Midbrain (tissue), 1 donor: ENCODE measurements at regions not wholly inside any gene's neighbourhood (a gene's known extent, or its start where the extent isn't known, plus 50 kb on each side); places are given as distances from the start of the nearest gene placed in this dataset.
A peak's percentile ranks its signal among the peaks of the same experiment; 100 is the strongest.

ENCODE experiments used
- DNase-seq: peaks from one replicate; lab custom pipeline; 2025; lab: John Stamatoyannopoulos, UW

DNA sequence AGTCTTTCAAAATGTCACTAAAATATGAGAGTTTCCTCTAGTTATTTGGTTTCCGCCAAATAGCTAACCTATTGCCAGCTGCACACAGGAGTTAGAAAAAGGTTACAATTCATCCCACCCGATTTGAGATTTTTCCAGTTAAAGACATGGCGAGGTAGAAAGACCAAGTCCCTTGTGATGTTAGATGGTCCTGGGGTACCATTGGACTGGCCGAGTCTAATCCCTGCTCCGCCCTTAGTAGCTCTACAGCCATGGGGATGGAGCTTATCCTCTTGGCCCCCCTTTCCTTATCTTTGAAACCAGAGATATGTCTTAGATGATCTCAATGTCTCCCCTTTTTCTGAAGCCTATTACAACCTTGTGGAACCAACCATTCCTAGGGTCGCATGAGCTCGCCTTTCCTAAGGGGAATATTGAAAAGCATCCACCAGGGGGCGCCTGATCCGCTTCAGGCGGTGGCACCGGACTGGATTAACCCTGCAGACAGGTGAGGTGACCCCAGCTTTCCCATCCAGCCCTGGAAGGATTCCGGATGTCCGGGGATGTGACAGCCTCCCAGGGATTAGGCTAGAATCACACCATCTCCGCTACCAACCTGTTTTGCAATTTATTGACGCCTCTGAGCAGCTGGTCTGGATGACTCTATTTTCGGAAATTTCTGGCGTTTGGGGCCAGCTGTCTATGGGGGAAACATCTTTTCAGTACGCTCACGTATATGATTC lies 68.3 kb upstream of the SIM2 start:
- peak; percentile 43 for DNase-seq

DNA sequence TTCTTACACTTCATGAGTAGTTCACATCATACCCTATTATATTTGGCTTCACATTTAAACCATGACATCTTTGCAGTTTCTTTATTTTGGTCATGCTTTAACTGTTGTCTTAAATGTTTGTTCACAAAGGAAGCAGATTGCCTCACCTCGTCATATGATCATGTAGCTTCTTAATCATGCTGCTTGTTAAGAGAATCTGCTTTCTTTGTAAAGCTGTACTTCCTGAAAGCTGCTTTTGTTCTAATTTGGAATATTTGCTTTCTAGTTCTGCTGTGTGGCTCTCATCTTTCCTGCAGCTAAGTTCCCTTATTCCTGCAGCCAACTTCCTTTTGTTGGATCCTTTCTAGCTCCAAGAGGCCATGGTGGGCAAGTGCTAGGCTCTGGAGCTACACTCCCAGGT lies 62.9 kb upstream of the SIM2 start:
- no peak for DNase-seq

- DNase-seq: no peak
Observed at GRCh38 chr21:36636439-36636838, 62.5 kb upstream of the SIM2 start.

DNA sequence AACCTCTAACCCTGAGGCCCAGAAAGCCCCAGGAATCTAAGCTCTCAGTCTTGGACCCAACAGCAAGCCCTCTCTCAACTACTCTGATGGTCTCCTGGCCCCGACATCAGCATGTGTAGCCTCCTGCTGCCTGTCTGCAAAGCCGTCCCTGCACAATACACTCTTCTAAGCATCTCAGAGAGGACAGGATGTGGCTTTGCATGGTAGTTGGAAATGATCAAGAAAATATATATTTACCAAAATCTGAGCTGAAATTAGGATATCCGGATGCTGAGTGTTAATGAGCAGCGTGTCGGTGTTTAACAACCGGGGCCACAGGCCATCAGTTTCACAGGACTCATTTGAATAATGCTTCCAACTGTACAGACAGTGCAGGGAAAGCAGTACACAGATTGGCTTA lies 59.1 kb upstream of the SIM2 start:
- DNase-seq: no peak

DNA sequence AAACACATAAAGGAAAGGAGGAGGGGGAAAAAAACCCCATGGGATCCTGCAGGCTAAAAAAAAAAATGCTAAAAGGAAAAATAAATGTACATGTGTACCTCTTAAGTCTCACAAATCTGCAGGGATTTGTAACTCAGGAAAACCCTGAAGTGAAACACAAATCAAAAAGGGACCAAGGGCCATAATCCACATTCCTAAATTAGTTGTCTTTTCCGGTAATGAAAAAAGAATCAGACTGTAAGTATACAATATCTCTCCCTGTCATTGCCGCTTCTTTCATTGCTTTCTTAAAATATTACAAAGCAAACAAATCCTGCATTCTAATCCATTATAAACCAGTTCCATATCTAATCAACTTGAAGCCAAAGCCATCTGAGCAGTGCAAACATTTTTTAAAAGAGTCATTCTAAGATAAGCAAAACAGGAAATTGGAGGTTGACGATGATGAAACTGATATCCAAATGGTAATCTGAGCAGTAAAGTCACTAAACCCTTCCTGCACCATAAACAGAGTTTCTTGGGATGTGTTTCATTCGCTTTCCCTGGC lies 58.7 kb upstream of the SIM2 start:
- DNase-seq: no peak

DNA sequence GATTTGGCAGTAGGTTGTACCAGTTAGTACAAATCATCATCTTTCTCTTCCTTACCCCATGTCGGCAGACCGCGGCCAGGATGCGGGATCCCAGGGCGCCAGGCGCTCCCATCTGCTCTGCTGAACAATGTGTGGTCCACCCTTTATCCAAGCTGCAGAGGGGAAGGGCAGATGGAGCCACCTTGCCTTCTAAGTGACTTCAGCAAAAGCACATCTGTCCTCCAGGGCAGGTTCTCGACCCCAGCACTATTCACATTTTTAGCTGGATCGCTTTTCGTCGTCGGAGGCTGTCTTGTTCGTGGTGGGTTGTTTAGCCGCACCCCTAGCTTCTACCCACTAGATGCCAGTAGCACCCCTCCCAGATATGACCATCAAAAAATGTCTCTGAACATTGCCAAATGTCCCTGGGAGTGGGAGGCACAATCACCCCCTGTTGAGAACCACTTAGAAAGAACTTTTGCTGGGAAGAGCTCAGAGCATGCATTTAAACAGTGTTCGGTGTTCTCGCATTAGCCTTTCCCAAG lies 58.1 kb upstream of the SIM2 start:
- no peak for DNase-seq

DNA sequence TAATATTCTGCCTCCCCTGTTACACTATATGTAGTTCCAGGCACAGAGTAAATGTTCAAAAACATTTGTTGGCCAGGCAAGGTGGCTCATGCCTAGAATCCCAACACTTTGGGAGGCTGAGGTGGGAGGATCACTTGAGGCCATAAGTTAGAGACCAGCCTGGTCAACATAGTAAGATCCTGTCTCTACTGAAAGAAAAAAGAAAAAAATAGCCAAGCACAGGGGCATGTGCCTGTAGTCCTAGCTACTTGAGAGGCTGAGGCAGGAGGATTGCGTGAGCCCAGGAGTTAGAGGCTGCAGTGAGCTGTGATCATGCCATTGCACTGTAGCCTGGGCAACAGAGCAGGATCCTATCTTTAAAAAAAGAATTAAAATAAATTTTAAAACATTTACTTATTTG lies 57.6 kb upstream of the SIM2 start:
- DNase-seq: no peak

DNA sequence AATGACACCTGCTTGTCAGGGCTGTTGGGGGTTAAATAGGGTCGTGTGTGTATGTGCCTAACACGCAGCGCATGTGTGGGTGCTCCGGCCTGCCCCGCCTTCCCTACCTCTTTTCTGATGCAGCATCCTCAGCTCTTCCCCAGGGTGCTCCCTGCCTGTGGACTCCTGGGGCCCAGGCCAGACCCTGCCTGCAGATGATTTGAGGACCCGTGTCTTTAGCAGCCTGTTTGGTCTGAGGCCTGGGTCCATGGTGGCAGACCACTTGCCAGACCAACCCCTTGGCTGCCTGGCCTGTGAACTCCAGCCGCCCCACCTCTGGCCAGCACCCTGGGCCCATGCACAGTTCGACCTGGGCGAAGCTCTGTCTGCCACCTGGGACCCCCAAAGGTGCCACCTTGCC lies 57.0 kb upstream of the SIM2 start:
- no peak for DNase-seq

GRCh38 chr21:36642777-36643176 lies 56.1 kb upstream of the SIM2 start:
- no peak for DNase-seq

DNA sequence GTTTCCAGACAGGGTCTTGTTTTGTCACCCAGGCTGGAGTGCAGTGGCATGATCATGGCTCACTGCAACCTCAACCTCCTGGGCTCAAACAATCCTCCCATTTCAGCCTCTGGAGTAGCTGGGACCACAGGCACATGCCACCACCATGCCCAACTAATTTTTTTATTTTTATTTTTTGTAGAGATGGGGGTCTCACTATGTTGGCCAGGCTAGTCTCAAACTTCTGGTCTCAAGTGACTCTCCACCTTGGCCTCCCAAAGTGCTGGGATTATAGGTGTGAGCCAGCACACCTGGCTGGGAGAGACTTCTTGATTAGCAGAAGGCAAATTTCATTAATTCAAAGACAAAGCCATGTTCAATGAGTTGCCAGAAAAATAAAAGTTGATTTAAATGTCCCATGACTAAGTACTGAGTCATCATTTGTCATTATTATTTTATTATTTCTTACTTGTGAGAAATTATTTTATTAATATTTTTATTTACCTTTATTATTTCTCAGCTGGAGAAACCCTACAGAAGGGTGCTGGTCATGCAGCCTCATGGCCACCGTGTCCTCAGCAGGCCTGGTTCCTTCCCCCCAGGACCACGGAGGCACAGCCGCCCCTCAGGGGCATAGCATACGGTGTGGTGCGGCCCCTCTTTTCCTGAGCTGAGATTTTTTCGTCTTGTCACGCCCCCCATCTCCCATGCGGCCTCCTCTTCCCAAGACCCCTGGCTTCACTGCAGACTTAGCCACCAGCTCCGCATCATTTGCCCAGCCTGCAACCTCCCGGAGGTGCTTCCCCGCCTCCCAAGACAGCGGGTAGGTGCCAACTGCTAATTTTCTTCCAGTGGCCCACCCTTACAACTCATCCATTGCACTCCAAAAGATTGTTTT lies 55.3 kb upstream of the SIM2 start:
- DNase-seq: no peak

DNA sequence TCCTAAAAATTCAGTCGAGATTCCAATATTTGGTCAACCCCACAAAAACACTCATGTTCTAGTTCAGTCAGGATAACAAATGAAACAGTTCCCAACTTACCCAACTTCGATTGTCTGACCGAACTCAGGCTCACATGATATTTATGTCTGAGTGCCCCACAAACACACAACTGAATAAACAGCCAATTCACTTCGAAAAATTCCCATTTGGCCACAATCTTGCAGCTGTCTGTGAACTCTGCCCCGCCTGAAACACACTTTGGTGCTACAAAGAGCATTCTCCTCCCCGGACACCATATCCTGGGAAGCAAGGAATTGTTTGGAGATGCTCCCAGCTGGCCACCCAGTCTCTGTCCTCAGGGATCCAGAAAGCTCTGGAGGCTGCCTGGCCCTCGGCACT lies 52.9 kb upstream of the SIM2 start:
- no peak for DNase-seq

GRCh38 chr21:36646645-36647044 lies 52.3 kb upstream of the SIM2 start:
- DNase-seq: no peak

- DNase-seq: no peak
Observed at GRCh38 chr21:36647279-36648093, 51.4 kb upstream of the SIM2 start.
